WTC11 (cell line): ENCODE measurements at regions not wholly inside any gene's neighbourhood (a gene's known extent, or its start where the extent isn't known, plus 50 kb on each side); places are given as distances from the start of the nearest gene placed in this dataset.

Experiments used
- ATAC-seq: fragments of 200-7000 bp; cut with Tn5 transposase; 2 replicates; pipeline ENCODE4 v1.10.0; 2021; ENCODE audit warnings: mild to moderate bottlenecking, moderate library complexity
- CTCF ChIA-PET: fragments of 300-600 bp; sonication (Branson Sonifier 250); formaldehyde crosslinking; loops from one replicate; lab custom pipeline; 2021; ENCODE audit warnings: antibody characterized with exemption; lab: Charles Lee
- POLR2A ChIA-PET: fragments of 350-600 bp; sonication (Branson Sonifier 250); formaldehyde crosslinking; loops from one replicate; lab custom pipeline; 2021; ENCODE audit warnings: antibody characterized with exemption; lab: Charles Lee
- DNase-seq: peaks from one replicate; pipeline ENCODE4 v3.0.0; 2021; ENCODE audit warnings: low spot score
- H3K27ac Mint-ChIP-seq: 2 replicates; pipeline ENCODE4 v1.8.0; 2021; ENCODE audit warnings: mixed read lengths
- H3K27me3 Mint-ChIP-seq: 2 replicates; pipeline ENCODE4 v1.8.0; 2021; ENCODE audit warnings: low read depth, mild to moderate bottlenecking, moderate library complexity, mixed read lengths
- H3K36me3 Mint-ChIP-seq: 2 replicates; pipeline ENCODE4 v1.8.0; 2021; ENCODE audit warnings: mixed read lengths
- H3K4me1 Mint-ChIP-seq: 2 replicates; pipeline ENCODE4 v1.8.0; 2022; ENCODE audit warnings: mixed read lengths
- H3K4me3 Mint-ChIP-seq: 2 replicates; pipeline ENCODE4 v1.8.0; 2021; ENCODE audit warnings: mild to moderate bottlenecking, moderate library complexity, mixed read lengths
- H3K9me3 Mint-ChIP-seq: 2 replicates; pipeline ENCODE4 v1.8.0; 2021; ENCODE audit warnings: mixed read lengths
- ATF1 ChIP-seq: sonication (generic); formaldehyde crosslinking; IDR thresholded peaks from 2 replicates; pipeline ENCODE4 v1.8.1; 2023; ENCODE audit warnings: mild to moderate bottlenecking, moderate library complexity, missing genetic modification reagents
- CREB1 ChIP-seq: sonication (generic); formaldehyde crosslinking; IDR thresholded peaks from 2 replicates; pipeline ENCODE4 v1.8.0; 2023; ENCODE audit warnings: mild to moderate bottlenecking, missing genetic modification reagents
- EMX1 ChIP-seq: fragments of 250-450 bp; sonication (Bioruptor Pico); IDR thresholded peaks from 2 replicates; pipeline ENCODE4 v1.8.0; 2021; ENCODE audit warnings: mild to moderate bottlenecking
- FOXP1 ChIP-seq: sonication (generic); formaldehyde crosslinking; IDR thresholded peaks from 2 replicates; pipeline ENCODE4 v1.8.0; 2022; ENCODE audit warnings: missing genetic modification reagents, mild to moderate bottlenecking, moderate library complexity, borderline replicate concordance
- FOXP4 ChIP-seq: sonication (generic); formaldehyde crosslinking; IDR thresholded peaks from 2 replicates; pipeline ENCODE4 v1.8.0; 2022; ENCODE audit warnings: mild to moderate bottlenecking, missing genetic modification reagents
- NFATC4 ChIP-seq: fragments of 250-450 bp; sonication (Bioruptor Pico); IDR thresholded peaks from 2 replicates; pipeline ENCODE4 v1.9.0; 2021; ENCODE audit warnings: mild to moderate bottlenecking
- NFYB ChIP-seq: sonication (generic); formaldehyde crosslinking; conservative IDR thresholded peaks from 2 replicates; pipeline ENCODE4 v1.8.0; 2022; ENCODE audit warnings: low read depth, missing genetic modification reagents
- NR3C1 ChIP-seq: sonication (generic); formaldehyde crosslinking; conservative IDR thresholded peaks from 2 replicates; pipeline ENCODE4 v1.8.1; 2023; ENCODE audit warnings: low read depth, mild to moderate bottlenecking, missing genetic modification reagents
- OVOL2 ChIP-seq: fragments of 250-450 bp; sonication (Bioruptor Pico); IDR thresholded peaks from 2 replicates; pipeline ENCODE4 v1.9.0; 2021; ENCODE audit warnings: mild to moderate bottlenecking, borderline replicate concordance
- PRRX2 ChIP-seq: fragments of 250-450 bp; sonication (Bioruptor Pico); IDR thresholded peaks from 2 replicates; pipeline ENCODE4 v1.8.0; 2021; ENCODE audit warnings: mild to moderate bottlenecking
- RORB ChIP-seq: fragments of 250-450 bp; sonication (Bioruptor Pico); IDR thresholded peaks from 2 replicates; pipeline ENCODE4 v1.9.0; 2021; ENCODE audit warnings: mild to moderate bottlenecking
- SMAD4 ChIP-seq: sonication (generic); formaldehyde crosslinking; IDR thresholded peaks from 2 replicates; pipeline ENCODE4 v1.8.0; 2022; ENCODE audit warnings: mild to moderate bottlenecking, missing genetic modification reagents
- SOX15 ChIP-seq: fragments of 250-450 bp; sonication (Bioruptor Pico); IDR thresholded peaks from 2 replicates; pipeline ENCODE4 v1.9.0; 2021; ENCODE audit warnings: mild to moderate bottlenecking
- STAT6 ChIP-seq: sonication (generic); formaldehyde crosslinking; conservative IDR thresholded peaks from 2 replicates; pipeline ENCODE4 v1.8.1; 2023; ENCODE audit warnings: mild to moderate bottlenecking, low read depth, missing genetic modification reagents, moderate library complexity
- TEAD1 ChIP-seq: sonication (generic); formaldehyde crosslinking; IDR thresholded peaks from 2 replicates; pipeline ENCODE4 v1.8.0; 2022; ENCODE audit warnings: mild to moderate bottlenecking, missing genetic modification reagents
- ZNF219 ChIP-seq: sonication (generic); formaldehyde crosslinking; IDR thresholded peaks from 2 replicates; pipeline ENCODE4 v1.8.0; 2023; ENCODE audit warnings: missing genetic modification reagents, mild to moderate bottlenecking, borderline replicate concordance
- ZNF416 ChIP-seq: fragments of 250-450 bp; sonication (Bioruptor Pico); IDR thresholded peaks from 2 replicates; pipeline ENCODE4 v1.9.0; 2021; ENCODE audit warnings: mild to moderate bottlenecking, inconsistent platforms
- ZNF425 ChIP-seq: fragments of 250-450 bp; sonication (Bioruptor Pico); conservative IDR thresholded peaks from 2 replicates; pipeline ENCODE4 v1.9.0; 2021; ENCODE audit warnings: mild to moderate bottlenecking
- TF ChIP-seq, protein P1 (sequence below): sonication (generic); formaldehyde crosslinking; IDR thresholded peaks from 2 replicates; pipeline ENCODE4 v1.8.1; 2022; ENCODE audit warnings: mild to moderate bottlenecking, moderate library complexity, missing genetic modification reagents
- TF ChIP-seq, protein P2 (sequence below): fragments of 200-600 bp; IDR thresholded peaks from 2 replicates; pipeline ENCODE4 v1.8.0; 2022; ENCODE audit warnings: antibody characterized with exemption
- TF ChIP-seq, protein P3 (sequence below): sonication (generic); formaldehyde crosslinking; IDR thresholded peaks from 2 replicates; pipeline ENCODE4 v1.8.0; 2023; ENCODE audit warnings: missing genetic modification reagents
- TF ChIP-seq, protein P4 (sequence below): sonication (generic); formaldehyde crosslinking; IDR thresholded peaks from 2 replicates; pipeline ENCODE4 v1.8.1; 2023; ENCODE audit warnings: mild to moderate bottlenecking, missing genetic modification reagents

DNA sequence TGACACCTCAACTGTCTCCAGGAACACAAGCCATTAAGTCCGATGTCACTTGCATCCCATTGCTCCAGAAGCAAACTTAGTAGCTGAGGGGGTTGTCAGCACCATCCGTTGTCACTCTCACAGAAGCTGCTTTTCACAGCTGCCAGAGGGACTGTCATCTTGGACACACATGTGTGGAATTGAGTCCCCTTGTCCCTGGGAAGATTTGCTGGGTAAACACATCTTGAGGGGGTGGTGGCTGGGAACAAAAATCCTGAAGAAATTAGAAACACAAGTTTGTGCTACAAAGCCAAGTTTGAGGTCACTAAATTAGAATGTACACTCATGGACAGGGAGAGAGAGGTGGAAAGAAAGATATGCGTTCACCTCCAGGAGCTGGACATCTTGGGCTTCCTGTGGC is 55.2 kb upstream of the ADRA1B start:
- ChIA-PET POLR2A (no interaction called here), CTCF (no interaction called here)
- TF ChIP-seq TEAD1 (CRISPR knock-in tag) (no peak), FOXP4 (CRISPR knock-in tag) (no peak), SMAD4 (CRISPR knock-in tag) (no peak), NFYB (no peak), RORB (no peak), OVOL2 (CRISPR knock-in tag) (no peak), SOX15 (no peak), ZNF416 (no peak), NFATC4 (CRISPR knock-in tag) (no peak)
- TF ChIP-seq, protein P1, sequence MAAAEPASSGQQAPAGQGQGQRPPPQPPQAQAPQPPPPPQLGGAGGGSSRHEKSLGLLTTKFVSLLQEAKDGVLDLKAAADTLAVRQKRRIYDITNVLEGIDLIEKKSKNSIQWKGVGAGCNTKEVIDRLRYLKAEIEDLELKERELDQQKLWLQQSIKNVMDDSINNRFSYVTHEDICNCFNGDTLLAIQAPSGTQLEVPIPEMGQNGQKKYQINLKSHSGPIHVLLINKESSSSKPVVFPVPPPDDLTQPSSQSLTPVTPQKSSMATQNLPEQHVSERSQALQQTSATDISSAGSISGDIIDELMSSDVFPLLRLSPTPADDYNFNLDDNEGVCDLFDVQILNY (CRISPR knock-in tag) = no peak
- no peaks in the 10 kb centered on the region for H3K27me3 Mint-ChIP-seq
- no peak for ATAC-seq
- no peak for DNase-seq
- no peak overlapping the region for H3K27ac Mint-ChIP-seq
- no peaks in the 10 kb centered on the region for H3K36me3 Mint-ChIP-seq
- H3K4me1 Mint-ChIP-seq = no peaks in the 10 kb centered on the region
- H3K9me3 Mint-ChIP-seq = no peaks in the 10 kb centered on the region
- no peak overlapping the region for H3K4me3 Mint-ChIP-seq

DNA sequence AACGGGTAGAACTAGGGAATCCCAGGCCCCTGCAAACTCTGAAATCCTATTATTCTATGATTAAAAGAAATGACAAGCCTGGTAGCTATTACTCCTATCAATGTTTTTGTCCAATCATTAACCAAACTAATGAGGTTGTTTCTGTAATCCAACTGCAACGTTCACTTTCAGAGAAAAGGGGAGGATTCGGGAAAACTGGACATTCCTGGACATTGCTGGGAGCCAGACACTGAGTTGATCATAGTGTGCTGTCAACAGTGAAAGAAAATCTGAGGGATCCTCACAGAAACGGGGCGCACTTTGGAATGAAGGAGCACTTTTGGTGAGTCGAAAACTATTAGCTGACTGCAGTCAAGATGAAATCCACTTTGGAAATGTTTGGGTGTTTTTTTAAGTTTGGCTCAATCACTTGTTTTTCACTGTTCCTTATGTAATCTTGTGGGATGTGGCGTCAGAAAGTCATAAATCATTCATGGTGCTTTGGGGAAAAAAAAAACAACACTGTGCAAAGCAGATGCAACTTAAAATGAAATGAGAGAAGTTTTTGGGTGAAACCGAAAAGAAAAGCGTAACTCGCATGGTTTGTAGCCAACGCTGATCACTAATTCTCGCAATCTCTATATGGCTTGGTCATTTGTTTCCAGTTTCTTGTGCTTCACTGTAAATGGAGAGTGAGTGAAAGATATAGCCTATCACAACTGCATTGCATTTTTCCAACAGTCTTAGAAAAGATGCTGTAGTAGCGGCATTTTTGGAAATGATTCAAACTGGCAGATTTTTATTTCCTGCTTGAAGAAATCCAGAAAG is 51.2 kb upstream of the ADRA1B start:
- no peak for ATAC-seq
- CTCF ChIA-PET = no interaction called here
- Mint-ChIP-seq H3K4me1 (no peaks in the 10 kb centered on the region), H3K27ac (no peak overlapping the region), H3K27me3 (no peaks in the 10 kb centered on the region), H3K36me3 (no peaks in the 10 kb centered on the region), H3K9me3 (no peaks in the 10 kb centered on the region), H3K4me3 (no peak overlapping the region)
- no peak for DNase-seq
- POLR2A ChIA-PET = no interaction called here
- TF ChIP-seq STAT6 (CRISPR knock-in tag) (no peak), FOXP1 (CRISPR knock-in tag) (no peak), FOXP4 (CRISPR knock-in tag) (no peak), PRRX2 (CRISPR knock-in tag) (no peak), ZNF425 (CRISPR knock-in tag) (no peak), EMX1 (CRISPR knock-in tag) (no peak), CREB1 (CRISPR knock-in tag) (no peak), ZNF219 (no peak), ATF1 (CRISPR knock-in tag) (no peak), RORB (no peak), NR3C1 (CRISPR knock-in tag) (no peak)
- TF ChIP-seq, protein P2, sequence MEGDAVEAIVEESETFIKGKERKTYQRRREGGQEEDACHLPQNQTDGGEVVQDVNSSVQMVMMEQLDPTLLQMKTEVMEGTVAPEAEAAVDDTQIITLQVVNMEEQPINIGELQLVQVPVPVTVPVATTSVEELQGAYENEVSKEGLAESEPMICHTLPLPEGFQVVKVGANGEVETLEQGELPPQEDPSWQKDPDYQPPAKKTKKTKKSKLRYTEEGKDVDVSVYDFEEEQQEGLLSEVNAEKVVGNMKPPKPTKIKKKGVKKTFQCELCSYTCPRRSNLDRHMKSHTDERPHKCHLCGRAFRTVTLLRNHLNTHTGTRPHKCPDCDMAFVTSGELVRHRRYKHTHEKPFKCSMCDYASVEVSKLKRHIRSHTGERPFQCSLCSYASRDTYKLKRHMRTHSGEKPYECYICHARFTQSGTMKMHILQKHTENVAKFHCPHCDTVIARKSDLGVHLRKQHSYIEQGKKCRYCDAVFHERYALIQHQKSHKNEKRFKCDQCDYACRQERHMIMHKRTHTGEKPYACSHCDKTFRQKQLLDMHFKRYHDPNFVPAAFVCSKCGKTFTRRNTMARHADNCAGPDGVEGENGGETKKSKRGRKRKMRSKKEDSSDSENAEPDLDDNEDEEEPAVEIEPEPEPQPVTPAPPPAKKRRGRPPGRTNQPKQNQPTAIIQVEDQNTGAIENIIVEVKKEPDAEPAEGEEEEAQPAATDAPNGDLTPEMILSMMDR = no peak
- TF ChIP-seq, protein P3, sequence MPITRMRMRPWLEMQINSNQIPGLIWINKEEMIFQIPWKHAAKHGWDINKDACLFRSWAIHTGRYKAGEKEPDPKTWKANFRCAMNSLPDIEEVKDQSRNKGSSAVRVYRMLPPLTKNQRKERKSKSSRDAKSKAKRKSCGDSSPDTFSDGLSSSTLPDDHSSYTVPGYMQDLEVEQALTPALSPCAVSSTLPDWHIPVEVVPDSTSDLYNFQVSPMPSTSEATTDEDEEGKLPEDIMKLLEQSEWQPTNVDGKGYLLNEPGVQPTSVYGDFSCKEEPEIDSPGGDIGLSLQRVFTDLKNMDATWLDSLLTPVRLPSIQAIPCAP (CRISPR knock-in tag) = no peak
- TF ChIP-seq, protein P4, sequence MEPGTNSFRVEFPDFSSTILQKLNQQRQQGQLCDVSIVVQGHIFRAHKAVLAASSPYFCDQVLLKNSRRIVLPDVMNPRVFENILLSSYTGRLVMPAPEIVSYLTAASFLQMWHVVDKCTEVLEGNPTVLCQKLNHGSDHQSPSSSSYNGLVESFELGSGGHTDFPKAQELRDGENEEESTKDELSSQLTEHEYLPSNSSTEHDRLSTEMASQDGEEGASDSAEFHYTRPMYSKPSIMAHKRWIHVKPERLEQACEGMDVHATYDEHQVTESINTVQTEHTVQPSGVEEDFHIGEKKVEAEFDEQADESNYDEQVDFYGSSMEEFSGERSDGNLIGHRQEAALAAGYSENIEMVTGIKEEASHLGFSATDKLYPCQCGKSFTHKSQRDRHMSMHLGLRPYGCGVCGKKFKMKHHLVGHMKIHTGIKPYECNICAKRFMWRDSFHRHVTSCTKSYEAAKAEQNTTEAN (CRISPR knock-in tag) = no peak
